ENCODE measurements at regions not wholly inside any gene's neighbourhood (a gene's known extent, or its start where the extent isn't known, plus 50 kb on each side); places are given as distances from the start of the nearest gene placed in this dataset.
"Not testable (repeated sequence)": the region's sequence is repeated elsewhere in the genome, so short reads cannot be mapped to it uniquely, and the experiment has no call there.

DNA sequence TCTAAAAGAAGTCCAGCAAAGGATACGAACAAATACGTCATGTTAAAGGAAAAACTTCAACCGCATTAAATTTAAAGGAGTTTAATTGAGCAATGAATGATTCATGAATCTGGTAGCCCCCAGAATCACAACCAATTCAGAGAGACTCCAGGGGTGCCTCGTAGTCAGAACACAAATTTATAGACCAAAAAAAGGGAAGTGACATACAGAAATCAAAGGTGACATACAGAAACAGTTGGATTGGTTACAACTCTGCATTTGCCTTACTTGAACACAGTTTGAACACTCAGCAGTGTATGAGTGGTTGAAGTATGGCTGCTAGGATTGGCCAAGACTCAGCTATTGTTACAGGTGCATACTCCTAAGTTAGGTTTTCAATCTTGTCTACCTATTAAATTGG lies 59.5 kb upstream of the SERP2 start:
- not testable (repeated sequence) for DNase-seq (ENCODE audit: extremely low read depth in 1 of 11, low read depth in 9 of 11, low spot score in 4 of 11)

GRCh38 chr13:44317752-44318151 lies 55.9 kb upstream of the SERP2 start:
- no peak for DNase-seq (ENCODE audit: extremely low read depth in 1 of 11, low read depth in 9 of 11, low spot score in 4 of 11)

GRCh38 chr13:44318161-44318560 lies 55.5 kb upstream of the SERP2 start:
- DNase-seq (ENCODE audit: extremely low read depth in 1 of 11, low read depth in 9 of 11, low spot score in 4 of 11), result no peak

- no peak for DNase-seq (ENCODE audit: extremely low read depth in 1 of 11, low read depth in 9 of 11, low spot score in 4 of 11)
Observed at GRCh38 chr13:44320611-44321010, 53.0 kb upstream of the SERP2 start.

DNA sequence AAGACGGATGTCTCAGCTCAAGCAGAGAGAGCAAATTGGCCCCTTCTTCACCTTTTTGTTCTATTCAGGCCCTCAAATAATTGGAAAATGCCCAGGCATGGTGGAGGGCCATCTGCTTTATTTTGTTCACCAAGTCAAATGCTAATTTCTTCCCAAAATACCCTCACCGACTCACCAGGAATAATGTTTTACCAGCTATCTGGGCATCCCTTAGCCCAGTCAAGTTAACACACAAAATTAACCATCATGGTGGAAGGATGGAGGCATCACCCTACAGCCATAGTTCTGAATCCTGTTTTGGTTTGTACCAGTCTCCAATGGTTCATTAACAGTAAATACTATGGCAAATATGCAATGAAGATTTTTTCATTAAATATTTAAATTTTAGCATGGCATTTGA lies 51.7 kb upstream of the SERP2 start:
- no peak for DNase-seq (ENCODE audit: extremely low read depth in 1 of 11, low read depth in 9 of 11, low spot score in 4 of 11)

GRCh38 chr13:44322928-44323327 lies 50.7 kb upstream of the SERP2 start:
- no peak for DNase-seq (ENCODE audit: extremely low read depth in 1 of 11, low read depth in 9 of 11, low spot score in 4 of 11)

GRCh38 chr13:44323754-44324153 lies 49.9 kb upstream of the SERP2 start:
- DNase-seq (ENCODE audit: extremely low read depth in 1 of 11, low read depth in 9 of 11, low spot score in 4 of 11), result no peak

Data from renal cortex interstitium (tissue), 11 donors.